ENCODE measurements at regions not wholly inside any gene's neighbourhood (a gene's known extent, or its start where the extent isn't known, plus 50 kb on each side); places are given as distances from the start of the nearest gene placed in this dataset.
"Not testable (repeated sequence)": the region's sequence is repeated elsewhere in the genome, so short reads cannot be mapped to it uniquely, and the experiment has no call there.

DNA sequence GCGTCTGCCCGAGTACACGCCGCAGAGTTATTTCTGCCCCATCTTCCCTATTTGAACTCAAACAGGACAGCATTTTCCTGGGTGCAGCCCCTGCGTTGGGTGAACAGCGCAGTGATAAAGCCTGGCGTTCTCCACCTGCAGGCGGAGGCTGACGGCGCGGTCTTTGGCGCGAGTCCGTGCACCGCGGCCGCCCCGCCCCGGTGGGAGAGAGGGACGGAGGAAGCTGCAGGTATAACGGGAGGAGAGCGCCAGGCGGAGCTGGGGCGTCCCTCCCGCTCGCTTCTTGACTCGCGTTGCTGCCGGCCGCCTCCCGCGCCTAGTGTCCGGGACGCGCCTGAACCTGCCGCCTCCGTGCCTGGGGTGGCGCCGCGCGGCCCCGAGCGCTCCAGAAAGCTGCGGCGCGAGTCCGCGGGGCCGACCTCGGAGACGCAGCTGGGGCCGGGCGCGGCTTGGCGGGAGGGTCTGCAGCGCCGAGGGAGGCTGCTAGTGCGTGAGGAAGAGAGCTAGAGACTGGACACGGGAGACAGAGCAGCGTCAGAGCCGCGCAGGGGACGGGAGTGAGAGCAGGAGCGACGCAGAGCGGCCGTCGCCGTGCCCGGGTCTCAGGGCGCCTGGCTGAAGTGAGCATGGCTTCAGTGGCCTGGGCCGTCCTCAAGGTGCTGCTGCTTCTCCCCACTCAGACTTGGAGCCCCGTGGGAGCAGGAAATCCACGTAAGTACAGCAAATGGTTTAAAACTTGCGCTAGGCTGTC is 140.7 kb downstream of the SPATA31A7 start:
- DNase-seq, result peak; percentile 30
- intact Hi-C loops (cut with micrococcal nuclease); ATAC-seq: not testable (repeated sequence)

GRCh38 chr9:61356936-61357335 is 167.1 kb downstream of the SPATA31A7 start:
- ATAC-seq; DNase-seq; intact Hi-C loops (cut with micrococcal nuclease): not testable (repeated sequence)

DNA sequence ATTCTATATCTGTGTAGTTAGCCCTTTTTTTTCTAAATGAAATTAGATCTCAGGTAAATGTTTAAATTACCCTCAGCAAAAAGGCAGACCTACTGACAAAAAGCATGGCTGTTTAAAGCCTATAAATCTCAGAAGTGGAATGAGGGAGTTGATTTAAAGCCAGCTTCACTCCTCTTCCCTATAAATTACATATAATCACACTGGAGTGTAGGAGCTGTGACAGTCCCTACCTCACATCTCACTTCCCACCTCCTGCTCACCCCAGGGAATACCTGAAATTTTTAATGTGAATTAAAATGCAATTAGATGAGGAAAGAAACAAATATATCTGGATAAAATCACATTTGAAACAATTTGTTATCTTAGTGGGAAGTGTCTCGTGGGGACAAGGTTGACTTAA is 184.6 kb downstream of the SPATA31A7 start:
- DNase-seq; ATAC-seq; intact Hi-C loops (cut with micrococcal nuclease): not testable (repeated sequence)

DNA sequence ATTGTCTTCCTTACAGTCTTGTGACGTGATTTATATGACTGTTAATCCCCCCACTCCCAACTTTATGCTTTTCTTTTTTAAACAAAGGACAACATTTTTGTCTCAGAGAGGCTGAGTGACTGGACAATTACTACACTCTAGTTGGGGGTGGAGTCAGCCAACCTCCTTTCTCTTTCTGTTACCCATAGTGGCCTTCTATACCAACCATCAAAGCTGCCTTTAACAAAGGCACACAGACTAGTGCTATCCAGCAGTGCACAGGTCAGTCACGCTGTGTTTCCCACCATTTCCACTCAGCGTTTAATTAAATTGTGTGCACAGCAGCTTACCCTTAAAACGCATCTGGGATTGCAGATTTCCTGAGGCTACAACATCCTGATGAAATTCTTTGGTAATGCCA is 186.3 kb downstream of the SPATA31A7 start:
- intact Hi-C loops (cut with micrococcal nuclease); ATAC-seq; DNase-seq: not testable (repeated sequence)

DNA sequence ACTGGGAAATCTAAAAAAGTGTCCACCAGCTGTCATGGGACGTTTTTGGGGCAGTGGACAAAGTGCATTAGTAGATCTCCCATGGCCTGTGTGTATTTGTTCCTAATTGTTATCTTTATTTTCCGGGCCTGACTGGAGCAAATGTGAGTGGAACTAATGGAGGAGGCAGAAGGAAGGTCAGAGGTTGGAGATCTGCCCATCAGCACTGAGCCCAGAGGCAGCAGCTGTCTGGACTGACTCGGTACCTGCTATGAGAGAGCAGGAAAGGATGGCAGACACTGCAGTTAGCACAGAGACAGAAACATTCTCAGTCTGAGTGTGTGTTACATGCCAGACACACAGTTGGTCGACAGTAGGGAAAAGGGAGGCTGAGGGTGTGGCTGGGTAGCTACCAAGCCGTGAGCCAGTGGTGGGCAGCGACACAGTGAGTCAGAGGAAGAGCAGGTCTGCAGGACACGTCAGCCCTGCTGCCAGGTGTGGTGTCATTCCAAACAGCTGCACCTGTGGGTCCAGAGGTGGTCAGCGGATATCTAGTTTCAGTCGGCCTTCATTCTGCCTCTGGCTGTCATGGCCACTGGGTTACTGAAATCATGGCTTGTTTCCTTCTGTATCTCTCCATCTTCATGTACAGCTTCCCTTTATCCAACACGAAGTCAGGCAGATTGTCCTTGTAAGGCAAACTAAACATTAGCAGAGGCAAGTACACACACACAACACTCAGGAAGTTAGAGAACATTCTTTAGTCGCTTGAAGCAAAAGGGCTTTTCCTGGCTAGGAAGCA is 196.4 kb downstream of the SPATA31A7 start:
- intact Hi-C loops (cut with micrococcal nuclease); DNase-seq: not testable (repeated sequence)
- peak; percentile 50 for ATAC-seq

GRCh38 chr9:61386816-61387102 is 196.9 kb downstream of the SPATA31A7 start:
- DNase-seq; ATAC-seq; intact Hi-C loops (cut with micrococcal nuclease): not testable (repeated sequence)

DNA sequence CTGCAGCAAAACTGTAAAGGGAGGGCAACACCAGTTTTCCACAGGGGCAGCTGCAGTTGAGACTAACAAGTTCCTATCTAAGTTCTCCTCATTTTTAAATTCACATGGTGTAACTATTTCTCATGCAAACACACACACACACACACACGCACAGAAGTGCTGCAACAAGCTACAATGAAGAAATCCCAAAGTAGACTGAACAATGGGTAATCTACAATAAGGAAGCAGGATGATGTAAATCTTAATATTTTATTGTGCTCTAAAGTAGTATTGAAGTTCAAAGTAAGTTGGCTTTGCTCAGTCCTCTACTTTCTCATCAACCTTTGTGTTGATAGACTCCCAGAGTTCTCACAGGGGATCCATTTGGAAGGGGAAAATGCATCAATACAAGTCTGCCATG is 212.9 kb downstream of the SPATA31A7 start:
- ATAC-seq; intact Hi-C loops (cut with micrococcal nuclease); DNase-seq: not testable (repeated sequence)

DNA sequence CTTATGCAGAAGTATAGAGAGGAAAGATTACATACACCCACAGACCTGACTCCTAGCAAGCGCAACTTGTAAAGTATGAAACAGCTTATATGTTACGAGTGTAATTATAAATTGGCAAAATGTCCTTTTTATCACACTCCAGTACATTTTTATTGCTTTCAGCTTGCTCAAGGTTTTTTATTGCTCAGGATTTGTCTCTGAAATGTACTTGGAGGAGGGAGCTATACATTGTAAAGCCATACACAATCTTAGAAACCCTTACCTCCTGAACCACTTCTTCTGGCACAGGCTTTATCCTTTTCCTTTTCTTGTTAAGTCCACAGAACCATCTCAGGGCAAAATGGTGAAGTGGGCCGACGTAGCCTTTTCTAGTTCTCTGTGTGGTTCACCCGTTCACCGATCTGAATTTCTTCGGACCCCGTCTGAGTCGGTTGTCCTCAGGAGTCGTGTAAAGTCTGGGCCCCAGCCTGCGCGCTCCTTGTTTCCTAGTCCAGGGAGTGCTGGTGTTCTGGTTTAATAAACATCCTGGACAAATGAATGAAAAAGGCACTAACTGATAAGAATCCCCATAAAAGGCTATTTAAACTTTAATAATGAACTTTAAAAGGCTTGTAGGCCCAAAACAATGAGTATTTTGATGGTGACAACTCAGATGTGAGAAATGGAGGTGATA is 222.2 kb downstream of the SPATA31A7 start:
- intact Hi-C loops (cut with micrococcal nuclease); ATAC-seq; DNase-seq: not testable (repeated sequence)

GRCh38 chr9:61412738-61413137 is 222.9 kb downstream of the SPATA31A7 start:
- DNase-seq; intact Hi-C loops (cut with micrococcal nuclease); ATAC-seq: not testable (repeated sequence)

- intact Hi-C loops (cut with micrococcal nuclease); DNase-seq; ATAC-seq: not testable (repeated sequence)
Observed at GRCh38 chr9:61418174-61418573, 228.3 kb downstream of the SPATA31A7 start.

GRCh38 chr9:61420267-61420958 is 230.6 kb downstream of the SPATA31A7 start:
- DNase-seq; ATAC-seq; intact Hi-C loops (cut with micrococcal nuclease): not testable (repeated sequence)

DNA sequence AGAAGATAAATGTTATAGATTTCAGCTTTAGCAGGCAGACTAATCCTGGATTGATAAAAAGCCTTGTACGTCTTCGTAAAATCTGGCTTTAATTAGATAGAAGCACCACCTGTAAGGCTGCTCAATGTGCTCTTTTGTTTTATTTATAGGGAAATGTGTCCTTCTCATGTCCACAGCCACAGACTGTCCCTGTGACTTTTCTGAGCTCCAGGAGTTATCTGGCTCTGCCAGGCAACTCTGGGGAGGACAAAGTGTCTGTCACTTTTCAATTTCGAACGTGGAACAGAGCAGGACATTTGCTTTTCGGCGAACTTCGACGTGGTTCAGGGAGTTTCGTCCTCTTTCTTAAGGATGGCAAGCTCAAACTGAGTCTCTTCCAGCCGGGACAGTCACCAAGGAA is 257.4 kb downstream of the SPATA31A7 start:
- intact Hi-C loops (cut with micrococcal nuclease); DNase-seq: not testable (repeated sequence)
- ATAC-seq, result peak; percentile 58

GRCh38 chr9:61460860-61461259 is 271.0 kb downstream of the SPATA31A7 start:
- ATAC-seq; DNase-seq; intact Hi-C loops (cut with micrococcal nuclease): not testable (repeated sequence)

Measured in left ventricle myocardium superior (tissue), 1 donor.